GM18907 (cell line): ENCODE measurements at regions not wholly inside any gene's neighbourhood (a gene's known extent, or its start where the extent isn't known, plus 50 kb on each side); places are given as distances from the start of the nearest gene placed in this dataset.

Experiments used
- ATAC-seq: cut with Tn5 transposase; IDR thresholded peaks from one replicate; pipeline ENCODE4 v1.9.1; 2021; ENCODE audit warnings: mild to moderate bottlenecking, moderate library complexity; ENCODE audit not compliant: unreplicated experiment

GRCh38 chr10:128543151-128543550, 416.9 kb upstream of the MKI67 start:
- no peak for ATAC-seq

DNA sequence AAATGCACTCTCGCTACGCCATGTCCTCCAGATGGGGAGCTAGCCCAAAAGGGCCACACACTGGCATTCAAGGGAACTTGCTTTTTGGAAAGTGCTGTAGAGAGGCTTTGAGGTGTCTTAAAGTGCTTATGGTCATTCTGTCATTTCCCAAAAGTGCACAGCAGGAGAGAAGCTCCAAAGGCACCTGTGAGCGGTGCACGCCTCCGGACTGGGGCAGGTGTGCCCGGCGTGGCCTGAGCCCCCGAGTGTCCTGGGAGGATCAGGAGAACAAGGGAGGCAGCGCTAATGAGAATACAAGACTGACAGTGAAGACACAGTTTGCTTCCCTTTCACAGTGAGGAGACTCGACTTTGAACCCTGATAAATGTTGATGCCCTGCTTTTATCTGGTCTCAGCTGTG, 419.0 kb upstream of the MKI67 start:
- no peak for ATAC-seq

DNA sequence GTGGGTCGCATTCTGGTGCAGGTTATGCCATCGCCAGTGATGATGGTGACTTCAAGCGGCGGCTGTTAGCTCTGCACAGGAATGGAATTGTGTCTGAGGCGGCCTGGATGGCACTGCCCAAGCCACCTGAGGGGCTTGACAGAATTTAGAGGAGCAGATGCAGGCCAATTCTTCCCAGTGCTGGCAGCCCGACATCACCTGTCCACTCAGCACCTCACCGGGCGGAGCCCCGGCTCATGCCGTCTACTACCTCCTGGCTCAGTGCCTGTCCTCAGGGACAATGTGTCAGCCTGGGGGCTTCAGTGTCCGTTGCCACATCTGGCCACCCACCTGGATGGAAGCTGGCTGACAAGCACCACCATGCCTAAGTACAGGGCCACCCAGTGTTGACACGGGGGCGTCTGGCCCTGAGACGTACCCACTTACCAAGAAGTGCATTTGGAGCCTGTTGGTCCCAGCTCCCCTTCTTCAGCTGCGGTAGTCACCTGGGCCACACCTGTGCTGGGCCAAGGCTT, 420.5 kb upstream of the MKI67 start:
- ATAC-seq: no peak

- ATAC-seq: no peak
Measured at GRCh38 chr10:128549101-128549608, 422.9 kb upstream of the MKI67 start.

DNA sequence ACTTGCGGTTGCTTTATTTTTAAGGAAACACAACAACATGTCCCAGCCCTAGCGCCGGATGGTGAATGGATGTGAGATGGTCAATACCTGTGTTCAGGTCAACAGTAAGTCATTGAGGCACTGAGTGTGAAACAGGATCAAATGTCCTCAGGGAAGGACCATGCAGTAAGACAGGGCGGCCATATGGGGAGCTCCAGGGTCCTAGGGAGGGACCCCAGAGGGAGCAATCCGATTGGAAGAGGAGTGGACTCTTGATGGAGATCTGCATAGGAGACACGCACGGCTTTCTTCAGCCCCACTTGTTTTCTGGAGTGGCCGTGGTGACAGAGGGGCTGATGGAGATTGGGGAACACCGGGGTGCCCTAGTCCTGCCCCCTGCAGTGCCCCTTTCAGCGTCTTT, 423.8 kb upstream of the MKI67 start:
- no peak for ATAC-seq

DNA sequence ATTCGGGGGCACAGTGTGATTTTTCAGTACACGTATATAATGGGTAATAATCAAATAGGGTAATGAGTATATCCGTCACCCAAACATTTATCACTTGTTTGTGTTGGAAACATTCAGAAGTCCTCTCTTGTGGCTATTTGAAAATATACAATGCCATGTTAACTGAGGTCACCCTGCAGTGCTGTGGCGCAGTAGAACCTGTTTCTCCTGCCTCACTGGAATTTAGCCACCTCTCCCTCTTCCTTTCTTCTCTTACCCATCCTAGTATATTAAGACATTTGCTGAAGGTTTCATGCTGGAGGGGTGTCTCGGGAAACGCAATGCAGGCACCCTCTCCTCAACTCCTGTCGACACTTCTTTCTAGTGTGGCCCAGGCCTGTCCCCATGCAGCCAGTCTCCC, 425.3 kb upstream of the MKI67 start:
- no peak for ATAC-seq

GRCh38 chr10:128553755-128554154, 427.5 kb upstream of the MKI67 start:
- ATAC-seq: no peak

- ATAC-seq: no peak
Measured at GRCh38 chr10:128556182-128557110, 430.2 kb upstream of the MKI67 start.

- no peak for ATAC-seq
Measured at GRCh38 chr10:128557149-128557710, 431.0 kb upstream of the MKI67 start.

DNA sequence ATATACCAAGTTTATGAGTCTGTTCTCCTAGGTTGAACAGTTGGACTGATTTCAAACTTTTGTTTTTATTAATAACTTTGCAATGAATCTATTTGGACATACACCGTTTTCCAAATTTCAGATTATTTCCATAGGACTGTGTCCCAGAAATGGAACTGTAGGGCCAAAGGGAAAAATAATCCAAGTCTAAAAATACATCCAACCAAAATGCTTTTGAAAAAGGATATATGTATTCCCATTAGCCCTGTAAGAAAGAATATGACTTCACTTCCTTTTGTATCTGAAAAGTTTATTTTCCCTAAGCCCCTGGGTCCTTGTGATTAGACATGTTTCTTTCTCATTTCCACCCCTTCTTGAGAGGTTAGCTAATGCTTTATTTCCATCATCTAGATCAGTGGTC, 434.2 kb upstream of the MKI67 start:
- no peak for ATAC-seq

- no peak for ATAC-seq
Measured at GRCh38 chr10:128560993-128561392, 434.8 kb upstream of the MKI67 start.

- ATAC-seq: no peak
Measured at GRCh38 chr10:128563387-128563786, 437.2 kb upstream of the MKI67 start.

DNA sequence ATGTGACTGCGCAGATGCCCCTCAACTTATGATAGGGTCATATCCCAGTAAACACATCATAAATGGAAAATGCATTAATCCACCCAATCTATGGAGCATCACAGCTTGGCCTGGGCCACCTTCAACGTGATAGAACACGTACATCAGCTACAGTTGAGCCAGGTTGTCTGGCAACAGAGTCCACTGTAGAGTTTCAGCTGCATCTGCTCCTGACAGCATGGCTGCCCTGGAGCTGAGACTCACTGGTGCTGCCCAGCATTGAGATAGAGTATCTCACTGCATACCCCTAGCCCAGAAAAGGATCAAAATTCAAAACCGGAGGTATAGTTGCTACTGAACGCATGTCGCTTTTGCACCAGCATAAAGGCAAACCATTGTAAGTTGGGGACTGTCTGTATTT, 437.7 kb upstream of the MKI67 start:
- no peak for ATAC-seq

GRCh38 chr10:128566361-128566968, 440.2 kb upstream of the MKI67 start:
- ATAC-seq: no peak

- no peak for ATAC-seq
Measured at GRCh38 chr10:128567551-128567950, 441.3 kb upstream of the MKI67 start.

DNA sequence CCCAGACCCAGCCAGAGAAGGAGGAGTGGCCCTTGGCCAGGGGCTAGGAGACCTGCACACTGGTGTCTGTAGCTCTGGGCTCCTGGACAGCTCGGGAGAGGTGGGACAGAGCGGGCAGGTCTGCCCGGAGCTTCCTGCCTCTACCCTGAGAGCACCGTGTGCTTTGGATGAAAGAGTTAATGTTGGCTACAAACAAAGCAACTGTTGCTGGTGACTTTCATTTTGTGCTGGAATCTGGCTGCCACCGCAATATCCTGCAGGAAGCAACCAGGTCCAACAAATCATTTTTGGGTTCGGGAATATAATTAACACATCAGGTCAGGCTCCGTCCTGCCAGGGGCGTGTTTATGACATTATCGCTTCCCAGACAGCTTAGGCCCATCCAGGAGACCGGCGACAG, 441.8 kb upstream of the MKI67 start:
- ATAC-seq: no peak

DNA sequence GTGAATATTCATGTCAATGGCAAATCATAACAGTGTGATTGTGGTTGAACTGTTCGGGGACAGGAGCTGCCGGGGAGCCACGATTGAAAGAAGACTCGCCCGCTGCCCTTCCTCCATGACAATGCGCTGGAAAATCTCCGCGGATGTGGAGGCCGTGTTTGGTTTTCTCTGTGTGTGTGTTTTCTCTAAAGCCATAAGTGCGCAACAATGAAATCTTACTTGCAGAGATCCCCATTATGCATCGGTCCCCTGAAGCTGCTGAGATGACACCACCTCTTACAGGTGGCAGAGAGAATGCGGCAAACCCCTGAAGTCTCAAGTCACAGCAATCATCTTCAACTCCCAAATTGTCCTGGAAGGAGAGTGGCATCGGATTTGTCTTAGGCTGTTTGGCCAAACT, 442.3 kb upstream of the MKI67 start:
- ATAC-seq: no peak

DNA sequence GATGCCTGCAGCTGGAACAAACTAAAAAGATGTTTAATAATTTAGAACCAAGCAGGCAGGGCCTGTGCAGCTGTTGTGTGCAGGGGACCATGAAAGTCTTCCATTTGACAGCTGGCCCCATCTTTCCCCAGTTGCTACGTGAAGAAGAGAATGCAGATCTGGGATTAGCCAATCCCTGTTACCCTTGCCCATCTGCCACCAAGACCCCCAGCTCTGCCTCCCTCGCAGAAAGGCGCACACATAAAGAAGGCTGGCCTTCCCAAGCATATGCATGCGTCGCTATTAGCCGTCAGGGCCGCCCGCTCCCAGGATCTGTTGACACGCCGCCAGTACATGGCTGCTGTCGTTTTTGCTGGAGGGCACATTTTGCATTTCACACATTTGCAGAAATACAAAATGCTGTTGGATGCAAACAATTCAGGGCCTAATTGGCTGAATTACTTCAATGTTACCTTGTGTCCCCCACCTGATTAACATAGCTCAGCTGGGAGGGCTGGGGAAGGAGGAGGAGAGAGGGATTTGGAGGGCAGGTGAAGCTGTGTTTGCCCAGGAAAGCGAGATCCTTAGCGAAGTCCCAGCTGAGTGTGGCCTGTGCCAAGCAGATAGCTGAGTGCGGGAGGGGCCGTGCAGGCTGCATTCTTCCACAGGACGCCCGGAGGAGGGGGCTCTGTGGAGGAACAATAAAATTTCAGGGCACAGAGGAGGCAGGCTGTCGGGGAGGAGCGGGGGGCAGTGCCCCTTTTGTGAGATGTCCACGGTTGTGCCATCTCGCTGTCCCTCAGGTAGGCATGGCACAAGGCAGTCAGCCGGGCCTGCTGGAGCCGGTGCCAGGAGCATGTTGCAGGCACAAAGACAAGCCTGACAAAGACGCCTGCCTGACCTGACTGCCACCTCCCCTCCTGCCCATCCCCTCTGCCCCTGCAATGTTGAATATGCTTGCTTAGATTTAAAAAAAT, 443.0 kb upstream of the MKI67 start:
- ATAC-seq: no peak

- ATAC-seq: no peak
Measured at GRCh38 chr10:128570319-128570995, 444.2 kb upstream of the MKI67 start.

- ATAC-seq: no peak
Measured at GRCh38 chr10:128571071-128571470, 444.8 kb upstream of the MKI67 start.
